Stimulated activated naive CD8-positive, alpha-beta T cell treated with anti-CD3 and anti-CD28 coated beads, Interleukin-15, amount 100 ng/mL, for 72 hours (primary cell): ENCODE measurements at regions not wholly inside any gene's neighbourhood (a gene's known extent, or its start where the extent isn't known, plus 50 kb on each side); places are given as distances from the start of the nearest gene placed in this dataset.

ENCODE experiments used
- ATAC-seq: fragments of 150-1000 bp; cut with Tn5 transposase; 2 replicates; pipeline ENCODE4 v1.10.0; 2021; ENCODE audit warnings: mild to moderate bottlenecking, moderate library complexity
- DNase-seq, 2 donors: peaks; one replicate each; pipeline ENCODE4 v3.0.0; 2021 to 2022
- H3K27ac Mint-ChIP-seq, 2 donors: one replicate each; pipeline ENCODE4 v1.8.0; 2022; ENCODE audit warnings: mild to moderate bottlenecking in 2 of 2, mixed read lengths in 2 of 2, moderate library complexity in 2 of 2
- H3K27me3 Mint-ChIP-seq: one replicate; pipeline ENCODE4 v1.8.0; 2022; ENCODE audit warnings: mixed read lengths
- H3K4me1 Mint-ChIP-seq: one replicate; pipeline ENCODE4 v1.8.0; 2022; ENCODE audit warnings: mild to moderate bottlenecking, mixed read lengths
- H3K4me3 Mint-ChIP-seq, 2 donors: one replicate each; pipeline ENCODE4 v1.8.0; 2022; ENCODE audit warnings: mild to moderate bottlenecking in 2 of 2, mixed read lengths in 2 of 2, moderate library complexity in 1 of 2
- H3K9me3 Mint-ChIP-seq, 2 donors: one replicate each; pipeline ENCODE4 v1.8.0; 2022; ENCODE audit warnings: mixed read lengths in 2 of 2

GRCh38 chr2:41657226-41657625 lies 390.6 kb upstream of the PKDCC start:
- Mint-ChIP-seq H3K4me3 (no peak overlapping the region), H3K27me3 (no peaks in the 10 kb centered on the region), H3K4me1 (no peaks in the 10 kb centered on the region), H3K9me3 (no peaks in the 10 kb centered on the region), H3K27ac (no peak overlapping the region)
- ATAC-seq, result no peak
- no peak for DNase-seq

GRCh38 chr2:41659758-41660157 lies 388.1 kb upstream of the PKDCC start:
- H3K4me1 Mint-ChIP-seq, result no peaks in the 10 kb centered on the region
- no peak for DNase-seq
- no peak for ATAC-seq
- H3K27ac Mint-ChIP-seq, result no peak overlapping the region
- H3K4me3 Mint-ChIP-seq, result no peak overlapping the region
- H3K27me3 Mint-ChIP-seq, result no peaks in the 10 kb centered on the region
- no peaks in the 10 kb centered on the region for H3K9me3 Mint-ChIP-seq

GRCh38 chr2:41662461-41662860 lies 385.4 kb upstream of the PKDCC start:
- Mint-ChIP-seq H3K9me3 (no peaks in the 10 kb centered on the region), H3K4me3 (no peak overlapping the region), H3K4me1 (no peaks in the 10 kb centered on the region), H3K27ac (no peak overlapping the region), H3K27me3 (no peaks in the 10 kb centered on the region)
- ATAC-seq (no peak), DNase-seq (no peak)

GRCh38 chr2:41663056-41663455 lies 384.8 kb upstream of the PKDCC start:
- no peak overlapping the region for H3K27ac Mint-ChIP-seq
- no peaks in the 10 kb centered on the region for H3K4me1 Mint-ChIP-seq
- ATAC-seq (no peak), DNase-seq (no peak)
- no peak overlapping the region for H3K4me3 Mint-ChIP-seq
- no peaks in the 10 kb centered on the region for H3K27me3 Mint-ChIP-seq
- H3K9me3 Mint-ChIP-seq, result no peaks in the 10 kb centered on the region

GRCh38 chr2:41668529-41668928 lies 379.3 kb upstream of the PKDCC start:
- Mint-ChIP-seq H3K4me1 (no peaks in the 10 kb centered on the region), H3K27ac (no peak overlapping the region), H3K9me3 (no peaks in the 10 kb centered on the region), H3K4me3 (no peak overlapping the region), H3K27me3 (peaks cover 7% of the 10 kb centered on the region)
- DNase-seq (no peak), ATAC-seq (no peak)

GRCh38 chr2:41678639-41679038 lies 369.2 kb upstream of the PKDCC start:
- Mint-ChIP-seq H3K27me3 (peaks cover 2% of the 10 kb centered on the region), H3K27ac (no peak overlapping the region), H3K4me1 (no peaks in the 10 kb centered on the region), H3K4me3 (no peak overlapping the region), H3K9me3 (no peaks in the 10 kb centered on the region)
- DNase-seq (no peak), ATAC-seq (no peak)

GRCh38 chr2:41686156-41686555 lies 361.7 kb upstream of the PKDCC start:
- ATAC-seq (no peak), DNase-seq (no peak)
- Mint-ChIP-seq H3K9me3 (no peaks in the 10 kb centered on the region), H3K4me1 (no peaks in the 10 kb centered on the region), H3K4me3 (no peak overlapping the region), H3K27ac (no peak overlapping the region), H3K27me3 (no peaks in the 10 kb centered on the region)

GRCh38 chr2:41691561-41691960 lies 356.3 kb upstream of the PKDCC start:
- no peaks in the 10 kb centered on the region for H3K4me1 Mint-ChIP-seq
- DNase-seq, result no peak
- ATAC-seq, result no peak

GRCh38 chr2:41694536-41695049 lies 353.2 kb upstream of the PKDCC start:
- H3K4me1 Mint-ChIP-seq, result no peaks in the 10 kb centered on the region
- DNase-seq, result no peak
- no peak overlapping the region for H3K4me3 Mint-ChIP-seq
- no peaks in the 10 kb centered on the region for H3K9me3 Mint-ChIP-seq
- ATAC-seq, result no peak
- H3K27ac Mint-ChIP-seq, result no peak overlapping the region
- H3K27me3 Mint-ChIP-seq, result peaks cover 8% of the 10 kb centered on the region

More at GRCh38 chr2:41691561-41691960, 356.3 kb upstream of the PKDCC start:
- Mint-ChIP-seq H3K27me3 (no peaks in the 10 kb centered on the region), H3K4me3 (no peak overlapping the region), H3K9me3 (no peaks in the 10 kb centered on the region), H3K27ac (no peak overlapping the region)

GRCh38 chr2:41695198-41696113 lies 352.4 kb upstream of the PKDCC start:
- DNase-seq (no peak), ATAC-seq (no peak)
- Mint-ChIP-seq H3K27me3 (peaks cover 8% of the 10 kb centered on the region), H3K9me3 (no peaks in the 10 kb centered on the region), H3K4me3 (no peak overlapping the region), H3K4me1 (no peaks in the 10 kb centered on the region), H3K27ac (no peak overlapping the region)

GRCh38 chr2:41697389-41697788 lies 350.4 kb upstream of the PKDCC start:
- Mint-ChIP-seq H3K27ac (no peak overlapping the region), H3K27me3 (peaks cover 8% of the 10 kb centered on the region), H3K4me1 (no peaks in the 10 kb centered on the region), H3K9me3 (no peaks in the 10 kb centered on the region), H3K4me3 (no peak overlapping the region)
- no peak for DNase-seq
- ATAC-seq, result no peak

GRCh38 chr2:41698678-41699422 lies 349.0 kb upstream of the PKDCC start:
- ATAC-seq (no peak), DNase-seq (no peak)
- no peak overlapping the region for H3K27ac Mint-ChIP-seq
- peaks cover 8% of the 10 kb centered on the region for H3K27me3 Mint-ChIP-seq
- no peaks in the 10 kb centered on the region for H3K4me1 Mint-ChIP-seq
- no peak overlapping the region for H3K4me3 Mint-ChIP-seq
- no peaks in the 10 kb centered on the region for H3K9me3 Mint-ChIP-seq

- Mint-ChIP-seq H3K9me3 (no peaks in the 10 kb centered on the region), H3K4me3 (no peak overlapping the region), H3K4me1 (no peaks in the 10 kb centered on the region), H3K27me3 (peaks cover 8% of the 10 kb centered on the region), H3K27ac (peak overlapping the region in 1 of 2 donors; percentile 84)
- ATAC-seq, result no peak
- DNase-seq, result no peak
These were observed 346.6 kb upstream of the PKDCC start for GRCh38 chr2:41701231-41701630.

GRCh38 chr2:41703123-41703522 lies 344.7 kb upstream of the PKDCC start:
- H3K4me3 Mint-ChIP-seq, result no peak overlapping the region
- no peak overlapping the region for H3K27ac Mint-ChIP-seq
- peaks cover 3% of the 10 kb centered on the region for H3K27me3 Mint-ChIP-seq
- ATAC-seq (no peak), DNase-seq (no peak)
- no peaks in the 10 kb centered on the region for H3K4me1 Mint-ChIP-seq
- no peaks in the 10 kb centered on the region for H3K9me3 Mint-ChIP-seq

GRCh38 chr2:41705634-41706033 lies 342.2 kb upstream of the PKDCC start:
- ATAC-seq, result no peak
- DNase-seq, result no peak
- no peaks in the 10 kb centered on the region for H3K27me3 Mint-ChIP-seq
- no peaks in the 10 kb centered on the region for H3K9me3 Mint-ChIP-seq
- H3K4me1 Mint-ChIP-seq, result no peaks in the 10 kb centered on the region
- H3K4me3 Mint-ChIP-seq, result no peak overlapping the region
- no peak overlapping the region for H3K27ac Mint-ChIP-seq

GRCh38 chr2:41706286-41706685 lies 341.5 kb upstream of the PKDCC start:
- H3K27ac Mint-ChIP-seq, result peak overlapping the region in 1 of 2 donors; percentile 23
- DNase-seq (no peak), ATAC-seq (no peak)
- H3K9me3 Mint-ChIP-seq, result no peaks in the 10 kb centered on the region
- no peak overlapping the region for H3K4me3 Mint-ChIP-seq
- no peaks in the 10 kb centered on the region for H3K4me1 Mint-ChIP-seq
- H3K27me3 Mint-ChIP-seq, result no peaks in the 10 kb centered on the region
